AG10803 (cell line): ENCODE measurements at regions not wholly inside any gene's neighbourhood (a gene's known extent, or its start where the extent isn't known, plus 50 kb on each side); places are given as distances from the start of the nearest gene placed in this dataset.
"Not testable (repeated sequence)": the region's sequence is repeated elsewhere in the genome, so short reads cannot be mapped to it uniquely, and the experiment has no call there.

Source experiments
- DNase-seq: peaks from one replicate; pipeline ENCODE4 v3.0.0; 2010; ENCODE audit warnings: low read depth
- H3K4me3 ChIP-seq: 2 replicates; pipeline ENCODE4 v1.5.1; 2011; ENCODE audit warnings: mild to moderate bottlenecking, low read length, control low read depth
- TF ChIP-seq, protein P1 (sequence below): conservative IDR thresholded peaks from 2 replicates; pipeline ENCODE4 v1.5.1; 2011; ENCODE audit warnings: mild to moderate bottlenecking, low read length, control low read depth, inconsistent platforms

DNA sequence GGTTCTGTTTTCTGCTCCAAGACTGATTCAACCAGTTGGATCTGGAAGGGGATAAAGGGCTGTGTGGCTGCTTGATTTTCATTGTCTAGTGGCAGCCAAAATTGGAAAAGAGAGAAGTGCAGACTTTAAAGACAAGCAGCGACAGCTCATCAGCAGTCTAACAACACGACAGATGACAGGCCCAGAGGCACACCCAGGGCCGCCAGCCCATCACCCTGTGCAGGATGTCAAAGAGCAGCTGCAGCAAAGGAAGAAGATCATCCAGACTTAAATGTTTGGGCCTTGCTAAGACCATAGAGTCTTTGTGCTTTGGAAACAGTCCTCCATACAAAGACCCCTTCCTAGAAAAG lies 421.0 kb upstream of the KLF12 start:
- TF ChIP-seq, protein P1, sequence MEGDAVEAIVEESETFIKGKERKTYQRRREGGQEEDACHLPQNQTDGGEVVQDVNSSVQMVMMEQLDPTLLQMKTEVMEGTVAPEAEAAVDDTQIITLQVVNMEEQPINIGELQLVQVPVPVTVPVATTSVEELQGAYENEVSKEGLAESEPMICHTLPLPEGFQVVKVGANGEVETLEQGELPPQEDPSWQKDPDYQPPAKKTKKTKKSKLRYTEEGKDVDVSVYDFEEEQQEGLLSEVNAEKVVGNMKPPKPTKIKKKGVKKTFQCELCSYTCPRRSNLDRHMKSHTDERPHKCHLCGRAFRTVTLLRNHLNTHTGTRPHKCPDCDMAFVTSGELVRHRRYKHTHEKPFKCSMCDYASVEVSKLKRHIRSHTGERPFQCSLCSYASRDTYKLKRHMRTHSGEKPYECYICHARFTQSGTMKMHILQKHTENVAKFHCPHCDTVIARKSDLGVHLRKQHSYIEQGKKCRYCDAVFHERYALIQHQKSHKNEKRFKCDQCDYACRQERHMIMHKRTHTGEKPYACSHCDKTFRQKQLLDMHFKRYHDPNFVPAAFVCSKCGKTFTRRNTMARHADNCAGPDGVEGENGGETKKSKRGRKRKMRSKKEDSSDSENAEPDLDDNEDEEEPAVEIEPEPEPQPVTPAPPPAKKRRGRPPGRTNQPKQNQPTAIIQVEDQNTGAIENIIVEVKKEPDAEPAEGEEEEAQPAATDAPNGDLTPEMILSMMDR = no peak
- no peak for DNase-seq
- no peak overlapping the region for H3K4me3 ChIP-seq

DNA sequence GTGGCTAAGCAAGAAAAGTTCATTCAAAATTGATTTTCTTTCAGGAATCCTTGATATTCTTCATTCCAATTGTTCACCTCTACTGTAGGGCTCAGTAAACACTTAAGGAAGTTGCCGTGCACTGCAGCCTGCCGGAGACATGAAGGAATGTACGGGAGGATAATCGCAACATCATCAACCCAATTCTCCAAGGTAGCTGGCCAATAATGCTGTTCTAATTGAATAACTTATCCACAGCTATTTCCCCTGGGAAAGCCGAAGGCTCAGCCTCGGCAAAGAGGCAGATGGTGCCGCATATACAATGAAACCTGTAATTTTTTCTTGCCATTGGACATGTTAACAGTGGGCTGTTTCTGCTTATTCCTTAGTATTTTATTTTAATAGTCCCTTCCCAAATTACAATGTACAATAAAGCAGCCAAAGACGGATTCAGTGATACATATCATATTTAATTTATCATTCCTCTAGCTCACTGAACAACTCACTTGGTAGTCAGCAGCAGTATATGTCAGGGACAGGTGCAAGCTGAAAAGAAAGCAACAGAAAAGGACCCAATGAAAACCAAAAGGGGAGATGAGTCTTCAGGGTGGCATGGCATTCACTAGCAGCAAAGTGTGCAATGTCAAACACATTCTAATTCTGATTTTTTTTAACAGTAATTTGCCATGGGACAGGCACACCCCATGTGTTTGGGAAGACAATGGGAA lies 420.5 kb upstream of the KLF12 start:
- TF ChIP-seq, protein P1 = no peak
- H3K4me3 ChIP-seq = no peak overlapping the region
- no peak for DNase-seq

DNA sequence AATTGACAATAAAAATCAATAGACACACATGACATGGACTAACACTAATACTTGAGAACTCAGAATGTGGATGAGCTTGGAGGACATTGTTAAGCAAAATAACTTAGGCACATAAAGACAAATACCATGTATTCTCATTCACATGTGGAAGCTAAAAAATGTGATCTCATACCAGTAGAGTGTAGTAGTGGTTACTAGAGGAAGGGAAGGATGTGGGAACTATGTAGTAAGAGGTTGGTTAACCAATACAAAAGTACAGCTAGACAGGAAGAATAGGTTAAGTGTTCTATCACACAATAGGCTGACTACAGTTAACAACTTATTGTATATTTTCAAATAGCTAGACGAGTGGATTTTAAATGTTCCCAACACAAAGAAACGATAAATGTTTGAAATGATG lies 415.8 kb upstream of the KLF12 start:
- TF ChIP-seq, protein P1 = no peak
- DNase-seq = peak; percentile 47
- no peak overlapping the region for H3K4me3 ChIP-seq

DNA sequence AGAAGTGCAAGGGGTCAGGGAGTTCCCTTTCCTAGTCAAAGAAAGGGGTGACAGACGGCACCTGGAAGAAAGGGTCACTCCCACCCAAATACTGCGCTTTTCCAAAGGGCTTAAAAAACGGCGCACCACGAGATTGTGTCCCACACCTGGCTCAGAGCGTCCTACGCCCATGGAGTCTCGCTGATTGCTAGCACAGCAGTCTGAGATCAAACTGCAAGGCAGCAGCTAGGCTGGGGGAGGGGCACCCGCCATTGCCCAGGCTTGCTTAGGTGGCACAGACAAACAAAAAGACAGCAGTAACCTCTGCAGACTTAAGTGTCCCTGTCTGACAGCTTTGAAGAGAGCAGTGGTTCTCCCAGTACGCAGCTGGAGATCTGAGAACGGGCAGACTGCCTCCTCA lies 402.4 kb upstream of the KLF12 start:
- H3K4me3 ChIP-seq, DNase-seq: not testable (repeated sequence)

DNA sequence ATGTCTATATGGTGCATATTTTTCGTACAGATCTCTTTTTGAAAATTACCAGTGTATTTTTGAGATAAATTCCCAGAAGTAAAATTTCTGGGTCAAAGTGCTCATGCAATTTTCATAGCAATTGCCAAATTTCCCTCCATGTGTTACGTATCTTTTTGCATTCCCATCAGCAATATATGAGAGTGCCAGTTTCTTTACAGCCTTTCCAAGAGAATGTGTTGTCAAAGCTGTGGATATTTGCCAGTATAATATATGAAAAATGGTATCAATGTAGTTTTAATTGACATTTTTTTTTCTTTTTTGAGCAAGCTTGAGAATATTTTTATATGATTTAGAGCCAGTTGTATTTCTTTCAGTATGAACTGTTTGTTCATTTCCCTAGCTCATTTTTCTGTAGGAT lies 399.0 kb upstream of the KLF12 start:
- DNase-seq = no peak
- no peak overlapping the region for H3K4me3 ChIP-seq
- TF ChIP-seq, protein P1 = no peak

DNA sequence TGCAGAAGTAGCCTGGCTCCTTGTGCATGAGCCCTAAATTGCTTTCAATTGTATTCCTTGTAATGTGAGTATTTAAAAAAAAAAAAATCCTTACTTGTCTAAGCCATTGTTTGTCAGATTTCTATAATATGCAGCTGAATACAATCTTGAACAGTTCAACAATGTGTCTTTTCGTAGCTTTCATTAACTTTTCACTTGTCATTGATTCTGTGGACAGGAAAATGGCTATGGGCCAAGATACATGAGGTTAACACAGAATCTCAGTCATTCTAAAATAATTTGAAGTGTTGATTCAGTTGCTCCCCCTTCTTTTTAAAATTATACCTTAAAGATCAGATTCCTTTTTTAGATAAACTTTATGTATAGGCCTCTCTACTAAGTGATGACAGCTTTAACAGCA lies 395.8 kb upstream of the KLF12 start:
- no peak for DNase-seq
- TF ChIP-seq, protein P1 = no peak

DNA sequence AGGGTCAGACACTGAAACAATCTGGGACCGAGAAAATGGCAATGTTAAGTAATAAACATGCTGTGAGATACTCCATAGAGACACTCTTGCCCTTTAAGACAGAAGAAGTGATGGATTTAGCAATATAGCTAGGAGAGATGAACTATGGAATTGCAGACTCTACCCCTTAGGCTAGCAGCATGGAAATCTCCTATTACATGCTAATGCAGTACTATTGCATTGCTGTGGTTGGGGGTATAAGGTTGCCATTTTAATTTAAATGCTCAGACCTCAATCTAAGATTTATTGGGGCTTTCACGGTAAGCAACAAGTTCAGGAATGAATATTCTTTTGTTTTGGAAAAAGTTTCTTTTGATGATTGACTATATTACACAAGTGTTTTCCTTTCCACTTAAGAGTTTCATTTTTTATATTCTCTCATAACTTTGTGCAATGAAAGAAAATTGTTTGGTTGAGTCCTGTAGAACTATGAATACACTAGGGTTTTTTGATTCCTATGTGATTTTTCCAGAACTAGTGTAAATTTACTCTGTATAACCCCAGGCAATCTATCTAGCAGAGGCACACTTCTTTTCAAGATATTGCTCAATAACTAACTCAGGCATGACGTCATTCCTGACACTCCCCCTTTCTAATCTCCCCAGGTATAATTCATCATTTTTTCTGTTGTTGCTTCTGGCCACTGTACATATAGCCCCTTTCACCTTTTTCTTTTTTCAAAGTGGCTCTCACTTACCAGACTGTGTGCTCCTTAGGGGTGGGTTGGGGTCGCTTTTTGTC lies 394.7 kb upstream of the KLF12 start:
- TF ChIP-seq, protein P1 = no peak
- H3K4me3 ChIP-seq = no peak overlapping the region
- DNase-seq = no peak

More for the DNA sequence above, 395.8 kb upstream of the KLF12 start:
- H3K4me3 ChIP-seq = no peak overlapping the region
